ENCODE measurements at regions not wholly inside any gene's neighbourhood (a gene's known extent, or its start where the extent isn't known, plus 50 kb on each side); places are given as distances from the start of the nearest gene placed in this dataset.

DNA sequence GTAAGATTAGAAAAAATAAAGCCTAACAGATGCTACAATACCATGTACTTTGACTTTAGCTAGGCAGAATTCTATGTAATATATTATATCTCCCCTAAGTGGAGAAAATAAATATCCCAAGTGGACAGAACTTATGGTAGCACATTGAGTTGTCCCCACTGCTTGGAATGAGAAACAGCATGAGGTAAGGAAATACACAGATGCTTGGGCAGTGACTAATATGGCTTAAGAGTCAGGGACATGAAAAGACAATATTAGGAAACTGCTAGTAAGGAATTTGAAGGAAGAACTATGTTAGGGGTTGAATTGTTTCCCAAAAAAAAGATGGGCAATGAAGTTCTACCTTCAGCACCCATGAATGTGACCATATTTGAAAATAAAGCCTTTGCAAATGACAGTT is 2265.1 kb downstream of the PCDH7 start:
- H3K4me3 ChIP-seq, result no peak overlapping the region
- TF ChIP-seq, protein P1, sequence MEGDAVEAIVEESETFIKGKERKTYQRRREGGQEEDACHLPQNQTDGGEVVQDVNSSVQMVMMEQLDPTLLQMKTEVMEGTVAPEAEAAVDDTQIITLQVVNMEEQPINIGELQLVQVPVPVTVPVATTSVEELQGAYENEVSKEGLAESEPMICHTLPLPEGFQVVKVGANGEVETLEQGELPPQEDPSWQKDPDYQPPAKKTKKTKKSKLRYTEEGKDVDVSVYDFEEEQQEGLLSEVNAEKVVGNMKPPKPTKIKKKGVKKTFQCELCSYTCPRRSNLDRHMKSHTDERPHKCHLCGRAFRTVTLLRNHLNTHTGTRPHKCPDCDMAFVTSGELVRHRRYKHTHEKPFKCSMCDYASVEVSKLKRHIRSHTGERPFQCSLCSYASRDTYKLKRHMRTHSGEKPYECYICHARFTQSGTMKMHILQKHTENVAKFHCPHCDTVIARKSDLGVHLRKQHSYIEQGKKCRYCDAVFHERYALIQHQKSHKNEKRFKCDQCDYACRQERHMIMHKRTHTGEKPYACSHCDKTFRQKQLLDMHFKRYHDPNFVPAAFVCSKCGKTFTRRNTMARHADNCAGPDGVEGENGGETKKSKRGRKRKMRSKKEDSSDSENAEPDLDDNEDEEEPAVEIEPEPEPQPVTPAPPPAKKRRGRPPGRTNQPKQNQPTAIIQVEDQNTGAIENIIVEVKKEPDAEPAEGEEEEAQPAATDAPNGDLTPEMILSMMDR (IDR thresholded peaks at IDR 0.05), result no peak
- intact Hi-C loops (cut with DNase I), result no loop called here

DNA sequence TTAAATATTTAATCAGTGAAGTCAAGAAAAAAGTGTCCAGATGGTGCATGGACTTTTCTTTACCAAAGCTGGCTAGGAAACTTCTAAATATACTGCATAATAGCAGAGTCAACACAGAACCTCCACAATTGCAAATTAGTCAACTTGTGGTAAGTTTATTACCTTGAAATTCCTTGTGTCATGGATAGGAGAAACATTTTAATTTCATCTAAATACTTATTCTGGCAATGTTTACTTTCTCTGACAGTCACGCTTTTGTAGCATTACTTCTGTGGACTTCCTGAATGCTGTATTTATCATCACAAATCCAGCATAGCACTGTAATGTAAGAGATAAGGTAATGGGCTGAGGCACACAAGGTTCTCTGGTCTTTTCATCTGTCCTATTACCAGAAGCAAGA is 2266.1 kb downstream of the PCDH7 start:
- no peak for ATAC-seq
- Histone ChIP-seq H3K36me3 (no peaks in the 10 kb centered on the region), H3K4me1 (no peaks in the 10 kb centered on the region), H3K27ac (no peak overlapping the region), H3K4me3 (no peak overlapping the region), H3K9me3 (peaks cover 0 to 7% (median 0%) of the 10 kb centered on the region in 11 donors), H3K27me3 (no peaks in the 10 kb centered on the region)
- WGBS, 2 donors, result 62 to 64% methylated on average over 1 of the region's 1 CpG
- intact Hi-C loops (cut with DNase I), result no loop called here
- TF ChIP-seq, protein P1 (IDR thresholded peaks at IDR 0.05), result no peak
- DNase-seq, result no peak

More for the DNA sequence above, 2265.1 kb downstream of the PCDH7 start:
- peaks cover 0 to 7% (median 0%) of the 10 kb centered on the region in 11 donors for H3K9me3 ChIP-seq
- ATAC-seq (no peak), DNase-seq (no peak)
- H3K36me3 ChIP-seq, result no peaks in the 10 kb centered on the region
- H3K27ac ChIP-seq, result no peak overlapping the region
- H3K27me3 ChIP-seq, result no peaks in the 10 kb centered on the region
- no peaks in the 10 kb centered on the region for H3K4me1 ChIP-seq

DNA sequence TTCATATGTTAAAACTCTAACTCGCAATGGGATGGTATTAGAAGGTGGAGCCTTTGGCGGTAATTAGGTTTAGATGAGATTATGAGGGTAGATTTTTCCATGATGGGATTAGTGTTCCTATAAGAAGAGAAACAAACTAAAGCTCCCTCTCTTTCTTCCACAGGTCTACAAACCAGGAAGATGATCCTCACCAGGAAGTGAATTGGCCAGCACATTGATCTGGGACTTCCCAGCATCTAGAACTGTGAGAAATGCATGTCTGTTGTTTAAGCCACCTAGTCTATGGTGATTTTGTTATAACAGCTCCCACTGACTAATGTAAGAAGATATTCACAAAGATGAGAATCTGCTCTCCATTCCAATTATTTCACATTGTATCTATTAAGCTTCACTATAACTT is 2266.9 kb downstream of the PCDH7 start:
- H3K4me1 ChIP-seq, result no peaks in the 10 kb centered on the region
- no peak overlapping the region for H3K27ac ChIP-seq
- intact Hi-C loops (cut with DNase I), result no loop called here
- ATAC-seq (no peak), DNase-seq (no peak)
- 84 to 92% methylated on average over 2 of the region's 2 CpGs for WGBS, 2 donors
- TF ChIP-seq, protein P1 (IDR thresholded peaks at IDR 0.05), result no peak
- no peaks in the 10 kb centered on the region for H3K27me3 ChIP-seq
- H3K4me3 ChIP-seq, result no peak overlapping the region
- H3K36me3 ChIP-seq, result no peaks in the 10 kb centered on the region
- peaks cover 0 to 2% (median 0%) of the 10 kb centered on the region in 11 donors for H3K9me3 ChIP-seq

DNA sequence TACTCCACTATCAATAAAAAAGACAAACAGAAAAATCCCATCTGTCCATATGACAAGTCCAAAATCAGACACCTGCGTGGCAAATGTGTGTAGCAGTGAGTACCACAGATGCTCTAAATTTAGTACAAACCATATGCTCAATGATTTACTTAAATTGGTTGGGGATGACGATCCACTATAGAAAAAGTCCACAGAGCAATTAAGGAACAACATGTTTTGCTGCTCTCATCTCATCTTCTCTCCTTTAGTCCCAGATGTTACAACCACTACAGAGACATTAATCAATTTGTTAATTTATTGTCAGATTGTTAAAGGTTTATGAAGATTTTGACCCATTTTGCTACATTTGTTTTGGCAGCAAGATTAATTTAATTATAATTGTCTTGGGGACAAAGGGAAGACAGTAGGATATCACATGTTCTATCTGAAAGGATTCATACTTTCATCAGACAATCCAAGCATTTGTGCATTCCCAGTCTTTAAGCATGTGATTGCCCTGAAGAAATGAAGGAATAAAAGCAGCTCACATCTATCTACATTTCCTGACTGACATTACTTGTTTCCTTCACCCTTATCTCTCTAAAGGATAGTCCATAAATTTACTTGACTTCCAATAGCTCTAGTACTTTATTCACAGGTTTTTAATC is 2268.1 kb downstream of the PCDH7 start:
- intact Hi-C loops (cut with DNase I), result no loop called here
- no peak overlapping the region for H3K27ac ChIP-seq
- 71 to 77% methylated on average over 2 of the region's 2 CpGs for WGBS, 2 donors

More for the DNA sequence above, 2268.1 kb downstream of the PCDH7 start:
- Histone ChIP-seq H3K4me1 (no peaks in the 10 kb centered on the region), H3K4me3 (no peak overlapping the region), H3K27me3 (no peaks in the 10 kb centered on the region), H3K9me3 (no peaks in the 10 kb centered on the region), H3K36me3 (no peaks in the 10 kb centered on the region)
- ATAC-seq, result no peak
- TF ChIP-seq, protein P1 (IDR thresholded peaks at IDR 0.05), result no peak
- no peak for DNase-seq
